T47D (cell line): ENCODE measurements at regions not wholly inside any gene's neighbourhood (a gene's known extent, or its start where the extent isn't known, plus 50 kb on each side); places are given as distances from the start of the nearest gene placed in this dataset.
"Not testable (repeated sequence)": the region's sequence is repeated elsewhere in the genome, so short reads cannot be mapped to it uniquely, and the experiment has no call there.

Experiments used
- DNase-seq, 2 experiments: peaks; one replicate each; pipeline versions ENCODE4 v3.0.0 to v3.0.0-alpha.2; 2011 to 2012; ENCODE audit warnings: low read depth in 1 of 2, low spot score in 1 of 2
- JUND ChIP-seq: IDR thresholded peaks from 2 replicates; pipeline ENCODE4 v1.6.1; 2012; ENCODE audit warnings: low read depth
- in situ Hi-C: cut with HindIII; loops from 2 replicates; pipeline ENCODE4 v1.10.0; 2016; ENCODE audit warnings: low sequenced_read_pairs, low pct_unique_long_range_greater_than_20kb

DNA sequence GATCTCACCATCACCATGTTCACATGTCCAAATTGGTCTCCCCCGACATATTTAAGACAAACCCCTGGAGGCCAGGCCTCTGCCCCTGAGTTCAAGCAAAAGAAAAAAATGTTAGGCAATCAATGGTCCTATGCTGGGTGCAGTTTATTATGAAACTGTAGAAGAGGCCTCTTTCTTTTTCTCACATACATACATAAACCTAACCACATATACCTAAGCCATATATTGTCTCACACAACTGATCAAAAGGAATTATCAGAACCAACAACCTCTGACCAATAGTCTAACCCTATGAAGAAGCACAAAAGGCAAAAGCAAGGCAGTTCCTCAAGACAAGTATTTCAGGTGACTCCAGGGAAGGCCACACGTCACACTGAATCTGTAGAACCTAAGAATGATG is 49.9 kb downstream of the ILRUN start:
- in situ Hi-C loops, result no loop called here
- TF ChIP-seq JUND, result no peak
- no peak for DNase-seq

DNA sequence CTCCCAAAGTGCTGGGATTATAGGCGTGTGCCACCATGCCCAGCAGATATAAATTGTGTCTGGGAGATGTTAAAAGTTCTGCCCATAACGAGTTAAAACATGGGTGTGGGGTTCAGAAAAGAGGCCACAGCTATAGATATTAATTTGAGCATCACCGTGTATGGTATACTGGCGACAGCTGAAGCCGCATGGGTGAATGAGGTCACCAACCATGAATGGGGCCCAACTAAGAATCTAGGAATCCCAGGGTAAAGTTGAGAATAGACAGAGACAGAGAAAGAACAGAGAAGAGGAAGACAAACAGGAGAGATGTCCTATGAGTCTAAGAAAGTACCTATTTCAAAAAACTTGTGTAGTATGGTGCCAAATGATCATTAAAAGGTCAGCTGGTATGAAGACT is 50.9 kb downstream of the ILRUN start:
- DNase-seq, result no peak
- in situ Hi-C loops, result no loop called here
- no peak for TF ChIP-seq JUND

DNA sequence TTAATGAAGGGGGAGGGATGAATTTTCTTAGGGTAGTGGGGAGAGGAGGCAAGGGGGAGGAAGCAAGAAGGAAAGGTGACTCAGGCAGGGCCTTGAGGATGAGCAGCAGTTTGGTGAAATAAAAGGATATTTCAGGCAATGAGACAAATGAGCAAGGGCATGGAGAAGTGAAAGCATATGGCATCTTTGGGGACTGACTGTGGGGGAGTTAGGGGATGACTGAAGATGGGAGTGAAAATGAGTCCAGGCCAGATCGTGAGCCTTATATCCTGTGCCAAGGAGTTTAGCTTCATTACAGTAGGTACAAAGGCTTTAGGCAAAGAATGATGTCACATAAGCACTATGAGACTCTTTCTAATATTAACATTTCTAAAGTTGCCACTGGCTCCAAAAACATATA is 51.9 kb downstream of the ILRUN start:
- no peak for TF ChIP-seq JUND
- DNase-seq, result no peak
- in situ Hi-C loops, result no loop called here

DNA sequence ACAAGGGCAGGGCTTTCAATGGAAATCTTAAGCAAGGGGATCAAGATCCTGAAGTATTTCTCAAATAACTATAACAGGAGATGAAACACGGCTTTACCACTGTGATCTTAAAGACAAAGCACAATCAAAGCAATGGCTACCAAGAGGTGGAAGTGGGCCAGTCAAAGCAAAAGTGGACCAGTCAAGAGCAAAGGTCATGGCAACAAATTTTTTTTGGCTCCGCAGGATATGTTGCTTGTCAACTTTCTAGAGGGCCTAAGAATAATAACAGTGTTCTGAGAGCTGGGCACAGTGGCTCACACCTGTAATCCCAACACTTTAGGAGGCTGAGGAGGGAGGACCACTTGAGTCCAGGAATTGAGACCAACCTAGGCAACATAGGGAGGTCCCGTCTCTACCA is 54.1 kb downstream of the ILRUN start:
- no peak for DNase-seq
- no peak for TF ChIP-seq JUND
- in situ Hi-C loops, result no loop called here

DNA sequence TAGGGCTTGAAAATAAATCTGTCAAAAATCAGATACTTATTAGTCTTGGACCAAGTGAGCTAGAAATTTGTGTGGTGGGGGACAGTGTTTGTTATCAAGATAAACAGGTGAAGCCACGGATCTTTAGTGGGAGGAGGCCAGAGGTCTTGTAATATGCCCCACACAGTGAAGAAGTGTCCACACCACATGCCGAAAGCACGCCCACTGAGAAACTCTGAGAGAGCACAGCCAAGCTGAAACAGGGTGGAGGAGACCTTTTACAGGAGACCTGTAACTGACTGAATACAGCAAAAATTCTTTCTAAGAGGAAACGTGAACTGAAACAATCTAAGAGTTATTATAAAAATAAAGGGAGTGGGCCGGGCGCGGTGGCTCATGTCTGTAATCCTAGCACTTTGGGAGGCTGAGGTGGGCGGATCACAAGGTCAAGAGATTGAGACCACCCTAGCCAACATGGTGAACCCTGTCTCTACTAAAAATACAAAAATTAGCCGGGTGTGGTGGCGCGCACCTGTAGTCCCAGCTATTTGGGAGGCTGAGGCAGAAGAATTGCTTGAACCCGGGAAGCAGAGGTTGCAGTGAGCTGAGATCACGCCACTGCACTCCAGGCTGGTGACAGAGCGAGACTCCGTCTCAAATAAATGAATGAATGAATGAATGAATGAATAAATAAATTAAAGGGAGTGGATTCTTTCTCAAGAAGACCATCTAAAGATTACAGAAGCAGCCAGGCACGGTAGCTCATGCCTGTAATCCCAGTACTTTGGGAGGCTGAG is 56.3 kb downstream of the ILRUN start:
- DNase-seq, in situ Hi-C loops: not testable (repeated sequence)

DNA sequence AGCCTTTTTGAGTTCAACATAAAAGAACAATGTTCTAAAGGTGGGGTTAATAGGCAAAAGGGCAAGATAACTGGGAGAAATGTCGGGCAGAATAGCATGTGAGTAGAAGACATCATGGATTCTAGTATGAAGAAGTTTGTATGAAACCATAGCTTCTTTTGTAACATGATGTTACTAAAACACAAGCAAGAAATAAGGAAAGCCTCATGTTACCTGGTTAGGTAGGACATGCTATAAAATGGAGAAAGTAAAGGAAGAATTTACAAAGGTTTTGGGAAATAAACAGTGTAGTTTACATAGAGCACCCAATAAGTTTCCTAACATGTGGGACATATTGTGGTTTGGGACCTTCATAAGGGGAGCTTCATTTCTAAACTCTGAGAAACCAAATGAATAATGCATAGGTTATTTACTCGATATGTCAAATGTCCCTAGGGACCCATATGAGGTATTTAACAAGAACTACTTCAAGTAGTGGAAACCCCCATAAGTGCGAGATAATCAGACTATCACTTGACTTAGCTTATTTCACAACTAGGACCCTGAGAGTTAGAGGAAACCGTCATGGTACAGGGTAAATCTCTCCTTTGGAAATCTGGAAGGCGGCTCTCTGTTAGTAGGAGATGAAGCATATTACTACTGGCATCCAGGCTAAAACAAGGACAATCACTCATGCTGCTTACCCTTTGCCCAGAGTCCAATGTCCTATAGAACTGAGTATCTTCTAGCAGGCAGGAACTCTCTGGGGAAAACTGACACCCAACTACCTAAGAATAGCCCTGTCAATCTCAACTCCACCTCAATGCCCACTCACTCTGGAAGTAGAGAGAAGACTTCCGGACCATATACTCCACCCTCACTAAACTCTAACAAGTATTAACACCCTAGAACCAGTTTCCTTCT is 57.5 kb downstream of the ILRUN start:
- in situ Hi-C loops, result no loop called here
- DNase-seq, result no peak

DNA sequence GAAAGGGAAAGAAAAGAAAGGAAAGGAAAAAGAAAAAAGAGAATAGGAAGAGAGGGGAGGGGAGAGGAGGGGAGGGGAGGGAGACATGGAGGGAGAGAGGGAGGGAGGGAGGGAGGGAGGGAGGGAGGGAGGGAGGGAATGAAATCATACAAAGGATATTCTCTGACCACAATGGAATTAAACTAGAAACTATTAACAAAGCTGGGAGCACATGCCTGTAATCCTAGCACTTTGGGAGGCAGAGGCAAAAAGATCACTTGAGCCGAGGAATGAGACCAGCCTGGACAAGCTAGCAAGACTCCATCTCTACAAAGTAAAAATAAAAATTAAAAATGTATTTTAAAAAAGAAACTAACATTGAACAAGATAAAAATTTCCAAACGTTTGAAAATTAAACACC is 62.8 kb downstream of the ILRUN start:
- DNase-seq, result no peak
- TF ChIP-seq JUND, result no peak
- in situ Hi-C loops, result no loop called here

More for the DNA sequence above, 57.5 kb downstream of the ILRUN start:
- TF ChIP-seq JUND, result no peak

DNA sequence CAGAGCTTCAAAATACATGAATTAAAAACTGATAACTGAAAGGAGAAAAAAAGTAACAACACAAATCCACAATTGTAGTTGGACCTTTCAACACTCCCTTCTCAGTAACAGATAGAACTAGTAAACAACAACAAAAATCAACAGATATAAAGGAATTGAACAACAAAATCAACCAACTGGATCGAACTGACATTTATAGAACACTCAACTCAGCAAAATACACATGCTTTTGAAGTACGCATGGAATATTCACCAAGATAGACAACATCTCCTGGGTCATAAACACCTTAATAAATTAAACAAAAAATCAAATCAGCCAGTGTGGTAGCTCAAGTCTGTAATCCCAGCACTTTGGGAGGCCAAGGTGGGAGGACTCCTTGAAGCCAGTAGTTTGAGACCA is 63.3 kb downstream of the ILRUN start:
- in situ Hi-C loops, result no loop called here
- no peak for DNase-seq
- TF ChIP-seq JUND, result no peak

DNA sequence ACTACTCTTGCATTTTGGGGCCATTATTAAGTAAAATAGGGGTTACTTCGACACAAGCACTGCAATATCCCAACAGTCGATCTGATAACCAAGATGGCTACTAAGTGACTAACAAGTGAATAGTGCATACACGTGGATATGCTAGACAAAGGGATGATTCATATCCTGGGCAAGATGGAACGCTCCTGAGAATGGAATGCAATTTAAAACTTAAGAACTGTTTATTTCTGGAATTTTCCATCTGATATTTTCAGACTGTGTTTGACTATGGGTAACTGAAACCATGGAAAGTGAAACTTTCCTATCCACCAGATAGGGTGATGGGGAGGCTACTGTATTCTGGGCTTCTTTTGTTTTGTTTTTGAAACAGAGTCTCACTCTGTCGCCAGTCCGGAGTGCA is 66.5 kb downstream of the ILRUN start:
- no peak for DNase-seq
- in situ Hi-C loops, result no loop called here
- no peak for TF ChIP-seq JUND

DNA sequence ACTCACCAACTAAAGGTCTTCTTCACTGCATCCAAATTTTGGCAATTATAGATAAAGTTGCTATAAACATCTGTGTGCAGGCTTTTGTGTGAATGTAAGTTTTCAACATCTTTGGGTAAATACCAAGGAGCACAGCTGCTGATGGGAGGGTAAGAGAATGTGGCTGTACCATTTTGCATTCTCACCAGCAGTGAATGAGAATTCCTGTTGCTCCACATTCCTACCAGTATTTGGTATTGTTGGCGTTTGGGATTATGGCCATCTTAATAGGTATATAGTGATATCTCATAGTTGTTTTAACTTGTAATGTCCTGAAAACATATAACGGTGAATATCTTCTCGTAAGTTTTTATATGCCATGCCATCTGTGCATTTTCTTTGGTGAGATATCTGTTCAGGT is 69.3 kb downstream of the ILRUN start:
- no peak for TF ChIP-seq JUND
- DNase-seq, result peak in 1 of 2 experiments; percentile 59
- in situ Hi-C loops, result no loop called here

DNA sequence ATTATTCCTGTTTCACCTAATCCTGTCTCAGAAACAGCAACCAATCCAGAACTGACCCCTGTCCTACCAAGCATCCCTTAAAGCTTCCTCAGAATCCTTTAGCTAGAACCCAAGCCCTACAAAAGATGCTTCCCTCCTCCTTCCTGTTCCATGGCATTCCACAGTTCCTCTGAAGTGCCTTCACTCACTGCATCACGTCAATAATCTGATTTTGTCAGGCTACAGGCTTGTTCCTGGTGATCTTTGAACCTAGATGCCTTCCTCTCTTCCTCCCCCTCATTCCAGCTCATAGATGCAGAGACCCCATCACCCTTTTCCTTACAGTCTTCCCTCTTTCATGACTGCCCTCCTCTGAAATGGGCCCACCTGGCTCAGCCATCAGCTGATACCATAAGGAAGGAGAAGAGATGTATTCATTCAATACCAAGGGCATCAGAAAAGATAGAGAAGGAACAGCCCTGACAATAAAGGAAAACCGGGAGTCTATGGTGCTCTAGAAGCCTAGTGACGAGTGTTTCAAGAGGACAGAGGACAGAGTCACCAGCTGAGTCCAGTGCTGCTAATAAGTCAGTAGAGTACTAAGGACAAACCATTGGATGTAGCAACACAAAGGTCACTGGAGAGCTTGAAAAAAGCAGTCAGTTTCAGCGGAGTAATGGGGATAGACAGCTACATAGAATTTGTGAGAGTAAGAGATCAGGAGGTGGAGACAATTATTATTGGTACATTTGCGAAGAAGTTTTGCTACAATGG is 62.5 kb upstream of the SPDEF start:
- in situ Hi-C loops, result no loop called here

DNA sequence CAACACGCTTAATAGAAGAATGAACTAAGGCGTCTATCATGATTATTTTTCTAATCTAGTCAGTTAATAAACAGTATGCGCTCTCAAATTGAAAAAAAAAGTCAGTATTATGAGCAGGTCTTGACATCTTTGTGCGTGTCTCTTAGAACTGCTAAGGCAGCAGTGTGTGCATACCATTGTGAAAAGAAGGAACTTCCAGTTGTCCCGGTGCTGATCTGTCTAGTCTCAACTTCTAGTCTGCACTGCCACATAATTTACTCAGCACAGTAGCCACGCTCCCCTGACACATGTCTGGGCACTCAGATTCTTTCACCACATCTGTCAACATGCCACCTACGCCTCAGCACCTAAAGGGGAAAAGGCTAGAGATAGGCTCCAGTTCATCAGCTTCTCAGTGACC is 61.1 kb upstream of the SPDEF start:
- in situ Hi-C loops, result no loop called here
- DNase-seq, result no peak
- TF ChIP-seq JUND, result no peak

More for the DNA sequence above, 62.5 kb upstream of the SPDEF start:
- no peak for DNase-seq
- TF ChIP-seq JUND, result no peak

DNA sequence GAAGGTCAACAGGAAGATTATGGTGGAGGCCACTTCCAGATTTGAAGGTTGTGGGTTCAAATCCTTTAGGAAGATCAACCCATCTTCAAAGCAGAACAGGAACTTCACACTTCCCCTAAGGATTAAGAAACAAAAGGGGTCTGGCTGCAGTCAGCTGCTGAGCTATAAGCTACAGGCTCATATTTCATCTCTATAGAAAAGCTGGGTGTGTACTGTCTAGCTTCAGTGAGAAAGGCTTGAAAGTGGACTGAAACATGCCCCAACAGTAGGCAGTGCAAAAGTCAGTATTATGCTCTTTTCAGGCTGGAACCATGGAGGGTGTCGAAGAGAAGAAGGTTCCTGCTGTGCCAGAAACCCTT is 60.1 kb upstream of the SPDEF start:
- no peak for TF ChIP-seq JUND
- in situ Hi-C loops, result no loop called here
- DNase-seq, result no peak
